ENCODE measurements at regions not wholly inside any gene's neighbourhood (a gene's known extent, or its start where the extent isn't known, plus 50 kb on each side); places are given as distances from the start of the nearest gene placed in this dataset.

DNA sequence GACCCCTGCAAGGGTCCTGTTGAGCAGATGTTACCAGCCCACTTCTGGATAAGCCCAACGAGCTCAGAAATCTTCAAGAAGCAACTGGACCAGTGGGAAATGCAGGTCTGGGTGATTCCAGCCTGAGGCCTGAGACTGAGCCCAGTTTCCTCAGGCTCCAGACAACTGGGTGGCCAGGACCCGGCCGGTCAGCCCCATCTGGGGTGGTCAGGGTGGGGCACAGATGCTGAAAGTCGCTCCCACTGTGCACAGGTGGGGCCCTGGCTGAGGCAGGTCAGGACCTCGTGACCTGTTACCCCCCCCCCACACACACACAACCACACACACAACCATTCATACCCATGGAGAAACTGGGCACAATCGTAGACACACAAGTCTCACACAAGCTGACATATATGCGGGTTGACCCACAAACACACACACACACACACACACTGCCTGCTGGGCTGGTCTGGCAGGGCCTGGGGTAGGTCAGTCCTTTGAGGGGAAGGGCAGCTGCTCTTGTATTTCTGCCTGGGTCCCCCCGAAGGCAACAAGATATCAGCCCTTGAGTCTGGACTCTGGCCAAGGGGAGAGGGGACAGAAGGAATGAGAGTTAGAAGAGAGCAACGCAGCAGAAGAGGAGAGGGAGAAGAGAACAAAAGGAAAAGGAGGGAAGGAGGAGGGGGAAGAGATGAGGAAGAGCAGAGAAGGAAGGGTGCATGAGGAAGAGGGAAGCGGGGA is 99.0 kb upstream of the CDH5 start:
- DNase-seq (ENCODE audit: extremely low read depth, low read depth), result no peak

DNA sequence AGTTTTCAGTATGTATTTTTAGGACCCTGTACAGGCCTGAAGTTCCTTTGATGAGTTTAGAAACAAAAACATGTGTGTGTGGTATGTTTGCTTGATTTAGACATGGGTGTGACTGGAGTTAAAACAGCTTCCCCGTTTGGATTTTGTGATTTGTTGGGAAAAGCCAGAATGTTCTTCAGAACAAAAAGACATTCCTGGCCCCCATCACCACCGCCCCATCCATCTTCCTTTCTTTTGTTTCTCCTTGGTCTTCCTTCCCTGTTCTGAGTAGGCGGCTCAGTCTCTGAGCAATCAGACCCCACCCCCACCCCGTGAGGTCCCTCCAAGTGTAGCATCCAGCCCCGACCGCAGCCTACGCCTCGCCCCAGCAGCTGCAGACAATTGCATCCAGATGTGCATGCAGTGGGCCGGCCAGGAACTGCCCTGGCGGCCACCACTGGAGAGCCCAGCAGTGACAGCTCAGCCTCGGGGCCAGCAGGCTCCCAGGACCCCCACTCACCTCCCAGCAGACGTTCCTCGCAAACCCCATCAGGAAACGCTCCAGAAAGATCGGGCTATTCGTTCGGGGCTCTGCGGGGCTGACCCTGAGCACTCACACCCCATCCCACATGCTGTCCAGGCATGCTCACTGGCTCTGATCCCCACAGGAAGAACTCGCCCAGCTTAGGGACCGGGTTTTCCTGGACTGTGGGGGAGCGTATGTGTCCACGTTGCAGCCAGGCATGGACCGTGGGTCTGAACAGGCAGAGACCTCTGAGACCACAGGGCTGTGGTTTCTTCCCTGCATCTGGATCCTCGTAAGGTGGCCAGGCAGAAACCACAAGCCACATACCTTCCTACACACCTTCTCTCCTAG is 99.8 kb upstream of the CDH5 start:
- DNase-seq (ENCODE audit: extremely low read depth, low read depth), result no peak

DNA sequence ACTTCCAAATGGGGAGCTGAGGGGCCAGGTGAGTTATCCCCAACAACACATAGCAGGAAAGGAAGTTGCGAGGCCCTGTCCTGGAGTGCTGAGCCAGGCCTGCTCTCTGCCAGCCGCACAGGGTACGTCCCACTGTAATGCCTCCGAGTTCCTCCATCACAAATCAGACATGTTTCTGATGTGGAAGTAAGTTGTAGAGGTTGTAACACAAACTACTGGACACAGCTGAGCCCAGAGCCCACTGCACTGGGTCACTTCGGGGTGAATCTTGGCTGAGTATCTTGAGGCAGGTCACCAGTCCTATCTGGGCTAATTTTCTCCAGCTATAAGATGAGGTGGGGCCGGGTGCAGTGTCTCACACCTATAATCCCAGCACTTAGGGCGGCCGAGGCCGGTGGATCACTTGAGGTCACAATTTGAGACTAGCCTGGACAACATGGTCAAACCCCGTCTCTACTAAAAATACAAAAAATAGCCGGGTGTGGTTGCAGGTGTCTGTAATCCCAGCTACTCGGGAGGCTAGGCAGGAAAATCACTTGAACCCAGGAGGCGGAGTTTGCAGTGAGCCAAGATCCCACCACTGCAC is 100.8 kb upstream of the CDH5 start:
- no peak for DNase-seq (ENCODE audit: extremely low read depth, low read depth)

DNA sequence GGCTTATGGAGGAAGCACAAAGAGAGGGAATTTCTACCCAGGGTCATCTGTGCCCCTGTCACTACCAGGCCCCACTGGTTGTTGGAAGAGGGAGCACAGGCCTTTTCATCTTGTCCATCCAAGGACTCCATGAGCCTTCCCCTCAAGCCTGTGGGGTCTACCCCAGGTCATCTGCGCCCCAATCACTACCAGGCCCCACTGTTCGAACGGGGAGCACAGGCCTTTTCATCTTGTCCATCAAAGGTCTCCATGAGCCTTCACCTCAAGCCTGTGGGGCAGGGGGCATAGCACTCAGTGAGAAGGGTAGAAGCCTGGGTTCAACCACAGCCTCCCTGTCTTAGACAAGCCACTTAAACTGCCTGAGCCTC is 101.5 kb upstream of the CDH5 start:
- DNase-seq (ENCODE audit: extremely low read depth, low read depth), result no peak

DNA sequence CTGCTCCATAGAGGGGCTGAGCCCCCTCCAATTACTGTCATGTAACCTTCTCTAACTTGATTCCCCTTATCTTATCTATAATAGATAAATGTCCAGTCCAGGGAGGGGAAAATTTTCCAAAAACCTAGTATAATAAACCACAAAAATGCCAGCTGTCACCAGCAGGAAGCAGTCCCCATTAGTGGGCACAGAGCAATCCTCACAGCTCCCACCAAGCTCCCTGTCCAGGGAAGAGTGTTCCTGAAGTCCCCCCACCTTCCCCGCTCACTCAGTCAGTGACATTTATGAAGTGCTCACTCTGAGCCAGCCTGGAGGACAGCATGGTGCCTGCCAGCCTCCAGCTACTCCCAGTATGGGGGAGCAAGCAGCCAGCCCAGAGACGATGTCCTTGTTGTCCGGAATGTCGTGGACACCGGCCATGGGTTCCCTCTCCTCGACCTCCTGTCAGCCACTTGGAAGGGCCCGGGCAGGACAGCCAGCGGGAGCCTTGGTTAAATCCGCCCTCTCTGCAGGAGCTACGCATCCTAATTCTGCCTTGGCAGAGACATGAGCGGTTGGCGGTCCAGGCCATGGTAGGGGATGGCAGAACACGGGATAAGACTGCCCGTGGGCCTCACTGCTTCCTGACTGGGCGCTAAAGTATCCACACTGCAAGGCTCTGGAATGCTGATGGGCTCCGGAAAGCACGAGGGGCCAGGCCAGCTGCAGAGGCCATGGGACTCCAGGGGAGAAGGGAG is 102.0 kb upstream of the CDH5 start:
- no peak for DNase-seq (ENCODE audit: extremely low read depth, low read depth)

DNA sequence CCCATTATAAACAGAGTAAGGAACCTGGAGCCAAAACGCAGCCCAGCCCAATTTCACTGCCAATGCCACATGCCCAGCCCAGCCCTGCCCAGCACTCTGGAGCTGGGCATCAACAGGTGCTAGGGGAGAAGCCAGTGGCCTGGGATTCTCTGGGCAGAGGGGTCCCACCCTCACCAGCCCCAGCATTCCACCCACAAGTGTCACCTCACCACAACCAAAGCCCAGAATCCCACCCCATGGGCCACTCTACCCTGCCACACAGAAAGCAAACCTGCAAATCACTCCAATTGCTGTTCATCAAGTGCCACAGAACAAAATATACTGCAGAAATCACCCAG is 102.5 kb upstream of the CDH5 start:
- no peak for DNase-seq (ENCODE audit: extremely low read depth, low read depth)

DNA sequence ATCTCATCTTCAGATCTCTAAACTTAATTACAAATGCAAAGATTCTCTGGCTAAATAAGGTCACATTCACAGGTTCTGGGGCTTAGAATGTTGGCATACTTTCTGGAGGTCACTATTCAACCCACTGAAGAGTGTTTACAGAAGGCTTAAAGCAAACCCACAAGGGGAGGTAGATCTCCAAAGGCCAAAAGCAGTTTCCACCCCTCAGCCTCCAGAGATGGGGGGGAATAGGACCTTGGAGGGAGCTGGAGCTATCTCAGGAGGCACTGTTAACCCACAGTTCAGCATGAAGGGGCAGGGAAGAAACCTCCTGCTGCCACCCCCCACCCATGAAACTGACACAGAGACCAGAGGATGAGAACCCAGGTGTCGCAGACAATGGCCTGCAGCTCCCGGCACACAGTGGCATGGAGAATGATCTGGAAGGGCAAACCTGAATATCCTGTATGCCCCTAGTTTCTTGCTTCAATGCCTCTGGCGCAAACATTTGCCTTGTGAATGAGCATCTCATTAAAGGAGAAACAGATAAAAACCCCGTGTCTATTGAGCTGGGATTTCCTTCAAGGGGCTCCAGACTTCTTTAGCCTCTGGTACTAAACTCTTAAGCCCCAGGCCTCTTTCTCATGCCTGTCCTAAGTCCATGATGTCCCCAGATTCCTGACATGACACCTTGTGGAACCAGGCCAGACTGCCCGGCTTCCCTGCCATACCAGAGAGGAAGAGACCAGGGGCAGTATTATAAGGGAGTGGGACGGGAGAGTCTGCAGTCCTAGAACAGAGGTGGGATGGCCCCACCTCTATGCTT is 103.1 kb upstream of the CDH5 start:
- DNase-seq (ENCODE audit: extremely low read depth, low read depth), result no peak

DNA sequence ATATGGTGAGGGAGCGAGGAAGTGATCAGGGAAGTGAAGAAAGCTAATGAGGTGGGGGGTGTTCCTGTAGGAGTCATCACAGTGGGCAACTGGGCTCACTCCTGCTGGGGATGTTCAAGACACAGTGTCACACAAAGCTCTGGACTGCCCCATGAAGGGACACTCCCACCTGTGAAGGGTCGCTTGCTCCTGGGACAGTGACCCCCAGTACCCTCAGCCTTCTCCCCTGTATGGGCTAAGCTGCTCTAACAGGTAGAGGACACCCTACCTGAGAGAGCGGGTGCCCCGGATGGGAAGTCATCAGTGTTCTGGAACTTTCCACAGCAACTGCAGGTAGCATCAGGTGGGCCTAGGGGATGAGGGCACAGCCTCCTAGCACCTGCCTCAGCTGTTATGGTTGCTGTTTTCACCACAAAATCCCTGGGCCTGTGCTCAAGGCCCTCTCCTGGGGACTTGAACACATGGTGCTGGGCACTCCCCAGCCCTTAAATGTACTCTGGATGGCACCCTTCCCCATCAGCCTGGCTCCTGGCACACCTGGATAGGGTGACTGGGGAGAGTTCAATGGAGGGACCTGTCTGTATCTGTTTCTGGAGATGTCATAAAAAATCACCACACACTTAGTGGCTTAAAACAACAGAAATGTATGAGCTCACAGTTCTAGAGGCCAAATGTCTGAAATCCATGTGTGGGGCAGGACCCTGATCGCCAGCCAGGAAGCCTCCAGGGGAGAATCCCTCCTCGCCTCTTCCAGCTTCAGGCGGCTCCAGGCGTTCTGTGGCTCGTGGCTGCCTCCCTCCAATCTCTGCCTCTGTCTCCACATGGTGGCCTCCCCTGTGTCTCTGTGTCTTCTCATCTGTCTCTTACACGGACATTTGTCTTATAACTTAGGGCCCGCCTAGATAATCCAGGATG is 104.0 kb upstream of the CDH5 start:
- DNase-seq (ENCODE audit: extremely low read depth, low read depth), result no peak

DNA sequence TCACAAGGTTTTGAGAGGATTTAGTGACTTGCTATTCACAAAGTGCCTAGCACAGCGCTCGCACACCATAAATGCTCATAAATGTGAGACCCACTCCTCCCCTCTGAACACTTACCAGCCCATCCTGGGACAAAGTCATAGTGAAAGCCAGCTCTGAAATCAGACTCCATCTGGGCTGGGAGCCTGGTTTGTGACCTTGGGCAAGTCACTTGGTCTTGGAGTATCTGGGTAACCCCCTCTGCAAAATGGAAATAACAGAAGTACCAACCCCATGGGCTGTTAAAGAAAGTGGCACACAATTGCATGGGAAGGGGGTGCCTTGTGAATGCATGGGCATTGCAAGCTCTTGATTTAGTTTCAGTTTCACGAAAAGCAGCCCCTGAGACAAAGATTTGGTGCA is 104.7 kb upstream of the CDH5 start:
- DNase-seq (ENCODE audit: extremely low read depth, low read depth), result no peak

DNA sequence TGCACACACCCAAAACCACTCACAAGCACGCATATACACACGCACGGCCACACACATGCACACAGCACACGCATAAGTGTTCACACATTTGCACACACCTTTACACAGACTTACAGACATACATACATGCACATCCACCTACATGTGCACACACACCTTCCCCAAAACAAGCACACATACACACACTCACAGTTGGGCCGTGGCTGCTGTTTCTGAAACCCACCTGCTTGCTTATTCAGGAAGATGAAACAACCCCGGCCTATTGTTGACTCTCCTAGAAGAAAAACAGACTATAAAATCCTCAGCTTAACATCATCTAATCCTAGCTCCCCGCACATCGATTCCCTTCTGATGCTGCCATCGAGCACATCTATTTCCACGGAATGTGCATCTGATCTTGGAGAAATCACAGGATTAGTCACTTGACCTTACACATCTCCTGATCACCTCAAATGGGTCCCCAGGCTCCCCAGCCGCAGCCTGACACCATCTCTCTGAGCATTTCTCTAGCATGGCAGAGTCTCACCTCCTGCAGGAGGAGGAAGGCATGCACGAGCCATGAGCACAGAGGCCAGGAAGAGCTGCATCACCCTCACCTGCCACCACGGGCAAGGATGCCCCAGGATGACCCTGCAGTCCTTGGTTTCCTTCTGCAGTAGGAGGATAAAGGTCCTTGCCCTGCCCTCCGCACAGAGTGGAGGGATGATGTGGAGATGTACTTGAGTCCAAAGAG is 105.8 kb upstream of the CDH5 start:
- no peak for DNase-seq (ENCODE audit: extremely low read depth, low read depth)

DNA sequence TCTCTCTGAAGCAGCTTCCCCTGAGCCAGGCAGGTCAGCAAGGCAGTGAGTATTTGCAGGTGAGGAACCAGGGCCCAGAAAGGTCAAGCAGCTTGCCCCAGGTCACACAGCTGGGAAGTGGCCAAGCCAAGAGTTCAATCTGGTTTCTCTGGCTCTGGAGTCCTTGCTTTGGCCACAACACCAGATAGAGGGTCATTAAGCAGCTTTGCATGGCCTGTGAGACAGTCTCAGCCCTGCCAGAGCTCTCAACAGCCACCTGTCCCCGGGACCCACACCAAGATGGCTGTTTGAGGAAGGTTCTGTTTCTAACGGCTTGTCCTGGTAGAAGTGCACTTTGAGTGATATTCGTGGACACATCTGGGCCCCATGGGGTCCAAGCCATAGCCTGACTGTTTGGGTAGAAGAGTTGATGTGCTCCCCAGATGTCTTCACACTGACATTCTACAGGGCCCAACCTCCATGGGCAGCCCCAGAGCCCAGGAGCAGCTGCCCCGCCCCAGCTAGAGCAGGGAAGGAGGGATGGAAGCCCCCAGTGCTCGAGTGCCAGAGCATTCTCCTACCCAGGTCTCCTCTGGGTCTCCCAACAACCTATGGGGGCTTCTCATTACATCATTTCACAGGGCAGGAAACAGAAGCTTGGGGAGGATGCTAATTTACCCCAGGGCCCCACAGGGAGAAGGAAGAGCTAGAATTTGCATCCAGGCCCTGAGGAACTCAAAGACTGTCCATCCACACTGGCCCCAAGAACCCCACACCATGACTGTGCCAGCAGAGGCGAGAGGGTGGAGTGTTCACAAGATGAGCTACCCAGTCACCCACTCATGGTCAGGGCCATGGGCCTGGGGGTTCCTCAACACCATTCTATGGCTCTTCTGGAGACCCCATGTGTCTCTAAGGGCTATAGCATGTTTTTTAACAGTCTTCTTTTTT is 107.3 kb upstream of the CDH5 start:
- DNase-seq (ENCODE audit: extremely low read depth, low read depth), result no peak

DNA sequence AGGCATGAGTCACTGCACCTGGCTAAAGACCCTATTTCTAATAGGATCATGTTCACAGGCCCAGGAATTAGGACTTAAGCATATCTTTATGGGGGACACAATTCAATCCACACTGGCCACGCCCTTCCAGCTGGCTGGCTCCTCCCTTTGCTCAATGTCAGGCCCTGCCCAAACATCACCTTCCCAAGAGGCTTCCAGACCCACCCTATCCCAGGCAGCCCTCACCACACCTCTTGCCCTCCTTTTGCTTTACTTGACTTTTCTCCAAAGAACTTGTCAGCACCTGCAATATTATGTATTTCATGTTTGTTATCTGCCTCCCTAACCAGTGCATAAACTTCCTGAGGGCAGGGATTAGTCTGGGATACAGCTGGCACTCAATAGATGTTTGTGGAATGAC is 109.6 kb upstream of the CDH5 start:
- DNase-seq (ENCODE audit: extremely low read depth, low read depth), result no peak

DNA sequence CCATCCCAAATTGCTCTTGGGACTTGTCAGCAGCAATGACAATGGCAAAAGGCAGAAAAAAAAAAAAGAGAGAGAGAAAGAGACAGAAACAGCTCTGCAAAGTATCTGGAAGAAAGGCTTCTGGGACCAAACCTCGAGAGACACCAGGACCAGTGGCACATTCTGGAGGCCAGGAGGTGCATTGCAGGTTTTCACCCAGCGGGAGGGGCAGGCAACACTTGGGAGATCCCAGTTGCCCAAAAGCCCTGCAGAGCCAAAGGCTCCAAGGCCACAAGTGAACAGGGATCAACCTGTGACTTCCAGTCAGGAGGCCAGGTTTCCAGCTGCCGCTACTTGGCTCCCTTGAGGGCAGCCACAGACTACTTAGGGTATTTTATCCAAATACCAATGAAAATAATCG is 110.8 kb upstream of the CDH5 start:
- DNase-seq (ENCODE audit: extremely low read depth, low read depth), result no peak

DNA sequence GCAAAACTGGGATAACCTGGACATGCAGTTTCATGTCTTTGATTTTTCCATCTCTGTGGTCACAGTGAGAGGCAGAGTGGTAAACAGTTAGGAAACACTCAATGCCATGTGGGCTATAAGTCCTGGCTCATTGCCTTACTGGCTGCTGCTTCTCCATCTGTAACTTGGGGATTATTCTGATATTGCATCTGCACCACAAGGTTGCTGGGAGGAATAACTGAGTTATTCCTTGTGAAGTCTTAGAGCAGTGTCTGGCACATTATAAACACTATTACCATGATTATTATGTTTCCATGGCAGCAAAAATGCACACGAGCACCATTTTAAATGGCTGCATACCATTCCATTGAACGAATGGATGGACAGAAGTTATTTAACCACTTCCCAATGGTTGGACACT is 111.7 kb upstream of the CDH5 start:
- no peak for DNase-seq (ENCODE audit: extremely low read depth, low read depth)

DNA sequence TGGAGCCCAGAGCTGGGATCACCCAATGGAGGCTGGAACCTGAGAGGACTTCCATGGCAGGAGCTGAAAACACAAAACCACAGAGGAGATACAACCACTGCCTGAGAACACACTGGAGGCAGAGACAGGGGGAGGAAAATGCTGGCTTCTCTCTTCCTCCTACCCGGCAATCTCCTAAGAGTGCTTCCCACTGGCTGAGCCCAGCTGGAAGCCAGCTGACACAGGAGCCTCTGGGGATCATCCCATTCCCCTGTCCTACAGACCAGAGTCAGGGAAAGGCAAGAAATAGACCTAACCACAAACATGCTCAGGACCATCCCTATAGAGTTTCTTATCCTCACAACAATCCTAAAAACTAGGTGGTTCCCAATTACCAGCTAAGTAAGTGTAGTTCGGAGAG is 112.4 kb upstream of the CDH5 start:
- DNase-seq (ENCODE audit: extremely low read depth, low read depth), result no peak

DNA sequence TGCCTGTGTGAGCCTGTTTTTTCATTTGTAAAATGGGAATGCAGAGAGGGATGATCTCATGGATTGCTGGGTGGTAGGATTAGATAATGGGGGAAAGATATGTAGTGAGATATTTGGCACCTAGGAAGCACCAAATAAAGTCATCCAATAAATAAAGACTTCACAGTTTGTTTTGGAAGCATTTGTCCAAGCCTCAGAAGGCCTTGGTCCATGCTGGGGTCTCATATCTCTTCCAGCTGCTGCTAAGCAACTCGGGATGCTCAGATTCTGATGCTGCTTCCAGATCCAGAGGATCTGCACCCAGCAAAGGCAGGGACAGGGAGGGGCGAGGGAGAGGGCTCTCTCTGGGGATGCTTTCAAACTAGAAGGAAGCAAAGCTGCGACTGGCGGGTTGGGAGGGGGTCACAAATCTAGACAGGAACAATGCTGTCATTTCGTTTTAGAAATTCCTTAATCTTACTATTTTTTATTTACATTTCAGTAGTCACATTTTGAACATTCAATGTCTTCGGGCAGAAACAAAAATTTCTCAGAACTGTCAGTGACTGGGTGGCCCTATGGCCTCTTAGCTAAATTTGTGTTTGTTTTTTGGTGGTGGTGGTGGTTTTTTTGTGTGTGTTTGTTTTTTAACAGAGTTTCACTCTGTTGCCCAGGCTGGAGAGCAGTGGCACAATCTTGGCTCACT is 114.9 kb upstream of the CDH5 start:
- peak; percentile 73 for DNase-seq (ENCODE audit: extremely low read depth, low read depth)

Data from NCI-H460 (cell line).